GM18520 (cell line): ENCODE measurements at regions not wholly inside any gene's neighbourhood (a gene's known extent, or its start where the extent isn't known, plus 50 kb on each side); places are given as distances from the start of the nearest gene placed in this dataset.

Experiments used
- ATAC-seq: cut with Tn5 transposase; IDR thresholded peaks from one replicate; pipeline ENCODE4 v1.9.1; 2021; ENCODE audit not compliant: unreplicated experiment

DNA sequence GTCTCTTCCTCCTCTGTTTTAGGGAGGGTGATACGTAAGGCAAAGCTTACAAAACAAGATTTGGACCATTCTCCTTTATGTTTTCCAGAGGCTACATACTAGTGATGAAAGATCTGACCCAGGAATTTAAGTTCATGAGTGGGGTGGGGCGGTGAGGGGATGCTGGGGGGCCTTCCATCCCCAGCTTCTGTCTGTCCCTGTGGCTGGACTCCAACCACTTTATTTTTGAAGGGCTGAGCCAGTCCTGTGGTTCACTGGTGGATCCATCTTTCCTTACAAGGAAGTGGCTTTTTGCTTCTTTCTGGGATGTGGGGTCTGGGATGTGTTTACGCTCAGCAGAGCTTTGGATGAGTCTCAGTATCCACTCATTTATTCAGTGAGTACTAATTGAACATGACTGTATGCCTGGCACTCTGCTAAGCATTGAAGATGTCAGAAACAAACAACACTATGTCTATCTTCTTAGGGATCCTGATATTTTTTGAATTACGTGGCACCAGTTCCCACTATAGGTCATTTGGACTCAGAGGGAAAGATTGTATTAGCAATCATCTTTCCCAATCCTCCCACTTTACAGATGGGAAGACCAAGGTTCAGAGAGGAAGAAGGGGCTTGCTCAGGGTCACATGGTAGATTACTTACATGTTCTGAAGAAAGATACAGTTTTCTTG is 291.8 kb upstream of the TBX3 start:
- ATAC-seq = no peak

GRCh38 chr12:114974826-114975639 is 291.1 kb upstream of the TBX3 start:
- ATAC-seq = no peak

DNA sequence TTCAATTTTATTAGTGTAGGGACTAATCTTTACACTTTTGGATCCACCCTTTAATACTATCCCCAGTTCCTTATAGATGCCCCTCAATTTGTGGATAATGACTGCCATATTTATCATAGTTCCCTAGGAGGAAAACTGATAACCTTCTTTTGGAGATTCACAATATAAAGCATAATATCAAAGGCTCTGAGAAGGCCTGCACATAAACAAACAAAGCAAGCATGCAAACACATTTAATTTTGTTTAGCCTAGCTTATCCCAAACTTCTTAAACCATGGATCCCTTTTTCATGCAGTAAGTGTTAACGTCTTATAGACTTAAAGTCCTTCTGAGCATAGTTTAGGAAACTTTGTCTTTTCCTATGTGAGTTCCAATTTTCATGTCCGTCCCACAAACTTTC is 290.4 kb upstream of the TBX3 start:
- ATAC-seq = no peak

- ATAC-seq = no peak
These were observed 284.8 kb upstream of the TBX3 start for GRCh38 chr12:114968727-114969126.

DNA sequence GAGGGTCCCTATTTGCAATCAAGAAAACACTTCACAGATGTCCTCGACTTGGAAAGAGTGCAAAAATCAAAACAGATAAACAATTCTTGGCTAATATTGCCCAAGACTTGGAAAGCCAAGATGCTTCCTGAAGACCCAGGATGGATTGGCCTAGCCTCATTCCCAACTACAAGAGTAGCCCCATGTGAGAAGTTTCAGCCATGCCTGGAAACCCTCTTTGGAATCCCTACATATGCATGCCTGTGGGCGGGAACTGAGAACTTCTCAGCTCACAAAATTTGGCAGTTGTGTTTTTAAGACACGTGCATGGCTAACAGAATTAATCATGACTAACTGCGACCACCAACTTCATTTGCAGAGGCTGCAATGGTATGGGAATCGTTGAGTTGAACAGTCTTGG is 283.2 kb upstream of the TBX3 start:
- ATAC-seq = no peak

DNA sequence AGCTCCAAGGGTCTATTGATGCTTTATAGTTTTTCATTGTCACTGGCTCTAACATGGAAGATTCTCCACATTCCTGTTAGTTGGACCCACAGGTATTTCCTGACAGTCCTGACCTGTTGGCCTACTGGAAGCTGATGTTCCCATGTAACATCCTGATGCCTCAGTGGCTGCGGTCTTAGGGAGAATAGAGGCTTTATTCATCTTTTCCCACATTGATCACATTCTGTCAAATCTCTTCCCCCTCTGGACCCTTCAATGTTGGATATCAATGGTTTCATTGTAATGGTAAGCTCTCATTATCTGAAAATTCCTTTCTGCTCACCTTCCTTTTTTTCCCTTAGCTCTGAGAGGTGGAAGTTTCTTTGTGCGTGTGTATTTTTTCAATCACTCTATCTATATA is 280.9 kb upstream of the TBX3 start:
- ATAC-seq = no peak

DNA sequence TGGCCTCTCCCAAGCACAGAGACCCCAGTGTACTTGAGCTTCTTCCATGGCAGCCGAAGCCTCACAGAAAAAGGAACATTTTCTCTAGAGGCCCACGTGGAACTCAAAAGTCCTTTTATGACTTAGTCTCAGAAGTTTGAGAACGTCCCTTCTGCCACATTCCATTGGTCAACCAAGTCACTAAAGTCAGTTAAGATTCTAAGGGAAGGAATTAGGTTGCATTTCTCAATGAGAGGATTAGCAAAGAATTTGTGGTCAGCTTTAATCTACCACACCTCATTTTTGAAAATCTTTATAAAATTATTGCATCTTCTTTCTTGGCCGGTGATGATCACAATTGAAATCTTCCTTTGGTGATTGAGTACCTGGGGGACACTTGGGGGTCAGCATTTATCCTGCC is 279.9 kb upstream of the TBX3 start:
- ATAC-seq = no peak

DNA sequence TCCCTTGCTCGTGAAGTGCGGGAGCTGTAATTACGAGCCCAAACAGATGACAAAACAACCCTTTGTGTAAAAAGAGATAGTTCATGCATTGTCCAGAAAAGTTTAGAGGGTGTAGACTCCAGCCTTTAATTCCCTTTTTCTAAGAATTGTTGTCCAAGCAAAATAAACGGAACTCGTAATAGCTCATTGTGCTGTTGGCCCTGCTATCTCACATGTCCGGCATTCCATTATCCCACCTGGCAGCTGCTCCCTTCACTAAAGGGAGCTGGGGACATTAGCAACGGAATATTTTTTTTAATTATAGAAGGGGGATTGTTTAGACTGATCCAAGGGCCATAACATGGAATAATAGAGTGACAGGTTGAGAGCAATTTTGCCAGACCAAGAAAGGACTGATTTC is 277.5 kb upstream of the TBX3 start:
- no peak for ATAC-seq

DNA sequence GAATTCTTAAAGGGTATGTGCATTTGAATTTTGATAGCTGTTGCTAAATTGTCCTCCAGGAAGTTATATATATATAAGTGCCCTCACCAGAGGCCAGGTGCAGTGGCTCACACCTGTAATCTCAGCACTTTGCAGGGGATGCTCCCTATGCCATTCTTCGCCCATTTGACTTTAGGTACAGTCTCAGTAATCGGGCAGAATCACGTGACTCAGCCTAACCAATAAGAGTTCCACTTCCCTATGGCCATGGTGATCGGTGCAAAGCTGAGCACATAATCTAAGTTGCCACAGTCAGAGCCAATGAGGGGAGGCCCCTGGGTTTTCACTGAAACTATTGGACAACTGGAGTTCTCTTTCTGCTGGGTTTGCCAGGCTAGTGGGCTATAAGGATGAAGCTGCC is 274.6 kb upstream of the TBX3 start:
- no peak for ATAC-seq

DNA sequence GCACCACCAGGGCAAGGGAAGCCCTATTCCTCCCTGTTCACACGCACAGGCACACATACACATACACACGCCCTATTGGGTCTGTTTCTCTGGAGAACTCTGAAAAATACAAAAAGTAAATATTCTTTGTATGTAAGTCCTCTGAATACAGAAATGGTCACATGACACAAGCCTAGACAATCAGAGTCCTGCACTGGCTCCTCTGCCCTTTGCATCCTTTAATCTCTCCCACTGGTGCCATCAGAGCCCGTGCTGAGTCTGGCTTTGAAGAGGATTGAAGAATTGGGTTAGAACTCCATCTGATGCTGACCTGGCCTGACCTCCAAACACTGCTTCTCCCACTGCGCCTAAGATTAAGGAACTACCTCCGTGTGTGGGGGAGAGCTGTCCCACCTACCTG is 273.2 kb upstream of the TBX3 start:
- ATAC-seq = no peak

- ATAC-seq = no peak
These were observed 271.5 kb upstream of the TBX3 start for GRCh38 chr12:114955414-114956014.

- no peak for ATAC-seq
These were observed 270.6 kb upstream of the TBX3 start for GRCh38 chr12:114954511-114955055.

- no peak for ATAC-seq
These were observed 268.7 kb upstream of the TBX3 start for GRCh38 chr12:114952573-114953271.

GRCh38 chr12:114949058-114949820 is 265.3 kb upstream of the TBX3 start:
- no peak for ATAC-seq

GRCh38 chr12:114945351-114945750 is 261.4 kb upstream of the TBX3 start:
- ATAC-seq = no peak

DNA sequence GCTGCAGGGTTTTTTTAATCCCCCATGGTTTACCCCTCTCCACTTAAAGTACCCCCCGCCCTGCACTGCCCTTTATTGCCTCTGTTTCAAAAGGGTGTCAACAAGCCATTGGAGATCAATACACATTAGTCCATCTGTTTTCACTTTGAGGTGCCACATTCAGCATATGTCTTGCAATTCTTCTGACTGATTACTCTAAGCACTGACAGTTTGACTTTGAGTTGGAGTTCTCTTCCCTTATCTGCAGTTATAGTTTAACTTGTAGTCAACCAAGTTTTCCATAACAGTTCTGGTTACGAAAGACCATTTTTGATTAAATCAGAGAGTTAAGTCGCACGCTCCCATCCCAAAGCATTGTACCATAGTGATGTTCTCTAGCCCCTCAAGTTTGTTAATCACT is 260.8 kb upstream of the TBX3 start:
- no peak for ATAC-seq

GRCh38 chr12:114943601-114944000 is 259.6 kb upstream of the TBX3 start:
- ATAC-seq = no peak

DNA sequence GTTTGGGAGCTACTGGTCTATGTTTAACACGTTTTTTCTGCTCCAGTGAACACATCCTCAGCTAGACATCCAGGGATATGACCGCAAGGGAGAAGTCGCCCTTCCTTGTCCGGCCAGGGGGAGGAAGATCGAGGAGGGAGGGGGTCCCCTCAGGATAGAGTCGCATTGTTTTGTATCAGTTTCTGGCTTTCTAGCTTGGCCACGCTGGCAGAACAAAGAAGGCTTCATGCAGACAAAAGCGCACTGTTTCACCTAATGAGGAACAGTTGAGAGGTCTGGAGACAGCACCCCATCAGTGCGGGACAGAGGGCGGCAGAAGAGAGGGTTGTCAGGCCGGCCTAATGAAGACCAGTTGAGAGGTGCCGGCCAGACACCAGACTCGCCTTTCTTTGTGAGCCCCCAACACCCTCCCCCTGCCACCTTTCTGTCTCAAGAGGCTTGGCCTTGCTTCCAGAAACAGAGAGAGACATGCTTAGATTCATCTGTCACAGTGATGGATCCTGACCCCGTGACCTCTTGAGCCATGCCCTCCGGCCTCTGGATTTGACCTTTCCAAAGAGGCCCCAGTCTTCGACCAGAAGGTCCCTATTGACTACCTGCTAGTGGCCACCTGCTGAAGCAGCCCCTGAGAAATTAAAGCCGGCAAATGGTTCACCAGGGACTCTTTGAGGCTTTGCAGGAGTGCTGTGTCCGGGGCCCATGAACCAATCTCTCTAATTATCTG is 254.7 kb upstream of the TBX3 start:
- no peak for ATAC-seq

- no peak for ATAC-seq
These were observed 252.4 kb upstream of the TBX3 start for GRCh38 chr12:114936148-114937079.
